T-cell (primary cell): ENCODE measurements at regions not wholly inside any gene's neighbourhood (a gene's known extent, or its start where the extent isn't known, plus 50 kb on each side); places are given as distances from the start of the nearest gene placed in this dataset.

Experiments
- ATAC-seq, 4 experiments: fragments of 200-7000 bp in 3 of 4; fragments of 150-1000 bp in 1 of 4; cut with Tn5 transposase; replicated peaks in 1 of 4; 1 replicate in 3 of 4; 2 replicates in 1 of 4; pipeline ENCODE4 v1.10.0; 2021; ENCODE audit warnings: moderate library complexity in 3 of 4, mild to moderate bottlenecking in 2 of 4, moderate number of reproducible peaks in 1 of 4
- CTCF ChIA-PET, 2 donors: fragments of 300-600 bp; sonication (Branson Sonifier 250); formaldehyde crosslinking; loops; one replicate each; lab custom pipeline; 2022; ENCODE audit warnings: antibody characterized with exemption in 2 of 2; lab: Charles Lee
- POLR2A ChIA-PET, 2 donors: fragments of 300-600 bp; sonication (Branson Sonifier 250); formaldehyde crosslinking; loops; one replicate each; lab custom pipeline; 2022; ENCODE audit warnings: antibody characterized with exemption in 2 of 2; lab: Charles Lee
- DNase-seq, 35 experiments: peaks; one replicate each; pipeline versions ENCODE4 v3.0.0 to v3.0.0-alpha.2; 2013 to 2023
- H3K27ac ChIP-seq: one replicate; pipeline ENCODE4 v1.5.1; 2013; ENCODE audit warnings: low read length
- H3K27me3 ChIP-seq, 2 experiments: replicated peaks in 1 of 2; 1 replicate in 1 of 2; 2 replicates in 1 of 2; pipeline versions ENCODE4 v1.6.1 to v1.7.0; 2013; ENCODE audit warnings: low read length in 1 of 2, mixed read lengths in 1 of 2; ENCODE audit not compliant: control insufficient read depth in 2 of 2, insufficient read depth in 2 of 2; ENCODE audit errors: extremely low read depth in 1 of 2
- H3K36me3 ChIP-seq, 2 donors: 1 replicate in 1 of 2; 2 replicates in 1 of 2; pipeline versions ENCODE4 v1.6.1 to v1.7.0; 2013; ENCODE audit warnings: low read length in 1 of 2; ENCODE audit not compliant: control insufficient read depth in 2 of 2, insufficient read depth in 1 of 2; ENCODE audit errors: extremely low read depth in 1 of 2
- H3K4me1 ChIP-seq, 2 experiments: 1 replicate in 1 of 2; 2 replicates in 1 of 2; pipeline versions ENCODE4 v1.6.1 to v1.7.0; 2013; ENCODE audit warnings: low read length in 2 of 2, mixed read lengths in 1 of 2; ENCODE audit not compliant: insufficient read depth in 2 of 2, control insufficient read depth in 1 of 2; ENCODE audit errors: extremely low read depth in 1 of 2
- H3K4me3 ChIP-seq, 2 donors: 1 replicate in 1 of 2; 2 replicates in 1 of 2; pipeline versions ENCODE4 v1.5.1 to v1.7.0; 2013; ENCODE audit warnings: mild to moderate bottlenecking in 2 of 2, low read length in 1 of 2, moderate library complexity in 1 of 2; ENCODE audit not compliant: control insufficient read depth in 1 of 2; ENCODE audit errors: extremely low read depth in 1 of 2
- H3K9me3 ChIP-seq: 2 replicates; pipeline ENCODE4 v1.7.0; 2013
- H3K27ac Mint-ChIP-seq, 2 donors: one replicate each; pipeline ENCODE4 v1.8.0; 2020 to 2021; ENCODE audit warnings: mild to moderate bottlenecking in 2 of 2, mixed read lengths in 2 of 2
- H3K27me3 Mint-ChIP-seq, 2 donors: one replicate each; pipeline ENCODE4 v1.8.0; 2021 to 2022; ENCODE audit warnings: mixed read lengths in 2 of 2
- H3K36me3 Mint-ChIP-seq: one replicate; pipeline ENCODE4 v1.8.0; 2021; ENCODE audit warnings: mixed read lengths
- H3K4me1 Mint-ChIP-seq, 3 donors: one replicate each; pipeline ENCODE4 v1.8.0; 2020 to 2022; ENCODE audit warnings: mixed read lengths in 3 of 3, mild to moderate bottlenecking in 1 of 3
- H3K4me3 Mint-ChIP-seq, 3 donors: one replicate each; pipeline ENCODE4 v1.8.0; 2020 to 2022; ENCODE audit warnings: mild to moderate bottlenecking in 3 of 3, mixed read lengths in 3 of 3, moderate library complexity in 3 of 3
- H3K9me3 Mint-ChIP-seq, 3 donors: one replicate each; pipeline ENCODE4 v1.8.0; 2020 to 2022; ENCODE audit warnings: mixed read lengths in 3 of 3
- WGBS: methylation state at CpG from one replicate; pipeline ENCODE4 v1.1.5; 2013; ENCODE audit warnings: missing lambda C conversion rate; ENCODE audit not compliant: insufficient coverage; 5-methylcytosine and 5-hydroxymethylcytosine counted together

DNA sequence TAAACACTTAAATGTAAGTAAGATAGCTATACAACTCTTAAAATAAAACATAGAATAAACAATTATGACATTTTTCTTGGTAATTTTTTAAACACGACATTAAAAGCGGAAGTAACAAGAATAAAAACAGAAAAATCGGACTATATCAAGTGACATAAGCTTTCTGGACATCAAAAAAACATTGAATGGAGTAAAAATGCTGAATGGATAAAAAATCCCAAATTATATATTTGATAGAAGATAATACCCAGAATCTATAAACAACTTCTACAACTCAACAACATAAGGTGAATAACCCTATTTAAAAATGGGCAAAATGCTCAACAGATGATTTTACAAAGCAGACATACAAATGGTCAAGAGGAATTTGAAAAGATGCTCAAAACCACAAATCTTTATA lies 1866.5 kb downstream of the TP53TG3F start:
- H3K4me1 ChIP-seq: no peaks in the 10 kb centered on the region
- Mint-ChIP-seq H3K27me3 (no peaks in the 10 kb centered on the region), H3K9me3 (peaks cover 13 to 39% (median 26%) of the 10 kb centered on the region in 3 donors), H3K4me3 (no peak overlapping the region), H3K36me3 (no peaks in the 10 kb centered on the region), H3K4me1 (no peaks in the 10 kb centered on the region), H3K27ac (no peak overlapping the region)
- POLR2A ChIA-PET: interaction anchor here in 1 of 2 donors (0.6 kb wide), 2 partner anchors 37 to 161 kb away, joined by 3 to 4 read pairs; no protein-coding TSS in a partner anchor
- DNase-seq: no peak
- H3K27me3 ChIP-seq: no peaks in the 10 kb centered on the region
- H3K36me3 ChIP-seq: no peaks in the 10 kb centered on the region
- no peak overlapping the region for H3K4me3 ChIP-seq
- no peak overlapping the region for H3K27ac ChIP-seq
- CTCF ChIA-PET: no interaction called here
- no peaks in the 10 kb centered on the region for H3K9me3 ChIP-seq
- no peak for ATAC-seq
- WGBS: no CpG with 5 or more reads among the region's 3 CpGs

GRCh38 chr16:35339337-35339736 lies 1879.9 kb downstream of the TP53TG3F start:
- Mint-ChIP-seq H3K36me3 (no peaks in the 10 kb centered on the region), H3K27ac (no peak overlapping the region), H3K4me3 (no peak overlapping the region), H3K9me3 (peaks cover 6 to 40% (median 15%) of the 10 kb centered on the region in 3 donors), H3K4me1 (no peaks in the 10 kb centered on the region), H3K27me3 (no peaks in the 10 kb centered on the region)
- ChIA-PET CTCF (no interaction called here), POLR2A (no interaction called here)
- Histone ChIP-seq H3K27me3 (no peaks in the 10 kb centered on the region), H3K27ac (no peak overlapping the region), H3K9me3 (no peaks in the 10 kb centered on the region), H3K4me3 (no peak overlapping the region), H3K4me1 (no peaks in the 10 kb centered on the region), H3K36me3 (no peaks in the 10 kb centered on the region)
- ATAC-seq (no peak), DNase-seq (no peak)

GRCh38 chr16:35342012-35342411 lies 1882.6 kb downstream of the TP53TG3F start:
- Mint-ChIP-seq H3K27me3 (no peaks in the 10 kb centered on the region), H3K36me3 (no peaks in the 10 kb centered on the region), H3K27ac (no peak overlapping the region), H3K4me3 (no peak overlapping the region), H3K4me1 (no peaks in the 10 kb centered on the region), H3K9me3 (peaks cover 3 to 41% (median 12%) of the 10 kb centered on the region in 3 donors)
- H3K36me3 ChIP-seq: no peaks in the 10 kb centered on the region
- ChIA-PET POLR2A (no interaction called here), CTCF (no interaction called here)
- H3K4me3 ChIP-seq: no peak overlapping the region
- DNase-seq (no peak), ATAC-seq (no peak)
- no peaks in the 10 kb centered on the region for H3K4me1 ChIP-seq
- no peaks in the 10 kb centered on the region for H3K27me3 ChIP-seq
- no CpG with 5 or more reads among the region's 4 CpGs for WGBS
- H3K27ac ChIP-seq: no peak overlapping the region
- no peaks in the 10 kb centered on the region for H3K9me3 ChIP-seq

DNA sequence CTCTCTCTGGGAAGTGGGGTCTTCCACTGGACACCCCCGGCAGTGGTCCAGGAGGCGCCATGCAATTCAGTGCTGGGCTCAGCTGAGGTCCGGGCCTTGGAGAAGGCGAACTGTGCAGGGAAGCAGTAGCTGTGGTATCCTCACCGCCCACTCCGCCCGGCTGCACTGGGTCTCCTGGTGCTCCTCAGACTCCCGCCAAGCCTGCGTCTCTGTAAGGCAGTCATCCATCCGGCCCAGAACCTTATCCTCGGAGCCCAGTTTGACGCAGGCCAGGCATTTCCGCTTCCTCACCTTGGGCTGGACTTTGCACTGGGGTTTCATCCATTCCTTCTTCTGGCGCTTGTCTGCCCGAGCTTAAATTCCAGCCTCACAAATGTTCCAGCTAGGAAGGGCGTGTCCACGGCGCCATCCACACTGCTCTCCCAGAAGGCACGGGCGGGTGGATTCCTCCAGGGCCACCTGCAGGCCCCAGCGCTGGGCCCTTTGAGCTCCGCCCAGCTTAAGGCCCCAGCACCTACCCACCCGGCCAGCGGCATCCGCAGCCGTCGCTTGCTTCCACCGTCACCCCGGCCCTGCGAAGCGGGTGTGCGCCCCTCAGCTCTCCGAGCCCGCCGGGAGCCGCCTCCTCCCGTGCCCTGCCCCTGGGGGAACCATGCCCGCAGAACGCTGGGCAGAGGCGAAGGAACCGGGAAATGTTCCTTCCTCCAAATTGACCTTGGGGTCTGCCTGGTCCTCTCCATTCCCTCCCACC lies 1884.8 kb downstream of the TP53TG3F start:
- WGBS: 74% methylated on average over 41 of the region's 41 CpGs
- Histone ChIP-seq H3K27ac (no peak overlapping the region), H3K4me3 (no peak overlapping the region), H3K36me3 (no peaks in the 10 kb centered on the region), H3K27me3 (no peaks in the 10 kb centered on the region), H3K9me3 (no peaks in the 10 kb centered on the region), H3K4me1 (no peaks in the 10 kb centered on the region)
- DNase-seq (no peak), ATAC-seq (no peak)
- Mint-ChIP-seq H3K27me3 (no peaks in the 10 kb centered on the region), H3K36me3 (no peaks in the 10 kb centered on the region), H3K9me3 (peaks cover 9 to 31% (median 17%) of the 10 kb centered on the region in 3 donors), H3K4me1 (no peaks in the 10 kb centered on the region), H3K27ac (no peak overlapping the region), H3K4me3 (no peak overlapping the region)
- ChIA-PET POLR2A (no interaction called here), CTCF (no interaction called here)

- H3K4me3 ChIP-seq: no peak overlapping the region
- no peak for DNase-seq
- H3K9me3 ChIP-seq: peaks cover 2% of the 10 kb centered on the region
- H3K27ac Mint-ChIP-seq: no peak overlapping the region
- H3K36me3 Mint-ChIP-seq: no peaks in the 10 kb centered on the region
- H3K27me3 Mint-ChIP-seq: no peaks in the 10 kb centered on the region
- ChIA-PET CTCF (no interaction called here), POLR2A (no interaction called here)
- no peaks in the 10 kb centered on the region for H3K4me1 ChIP-seq
- H3K27ac ChIP-seq: no peak overlapping the region
- H3K4me1 Mint-ChIP-seq: no peaks in the 10 kb centered on the region
- H3K4me3 Mint-ChIP-seq: no peak overlapping the region
- H3K36me3 ChIP-seq: no peaks in the 10 kb centered on the region
- WGBS: 57% methylated on average over 28 of the region's 29 CpGs
- no peaks in the 10 kb centered on the region for H3K27me3 ChIP-seq
- ATAC-seq: no peak
- H3K9me3 Mint-ChIP-seq: peaks cover 11 to 23% (median 18%) of the 10 kb centered on the region in 3 donors
These were observed 1893.0 kb downstream of the TP53TG3F start for GRCh38 chr16:35352431-35352830.

GRCh38 chr16:35363510-35363909 lies 1904.1 kb downstream of the TP53TG3F start:
- Mint-ChIP-seq H3K36me3 (no peaks in the 10 kb centered on the region), H3K27me3 (no peaks in the 10 kb centered on the region), H3K4me1 (no peaks in the 10 kb centered on the region), H3K9me3 (peaks cover 22 to 35% (median 28%) of the 10 kb centered on the region in 3 donors), H3K27ac (no peak overlapping the region), H3K4me3 (no peak overlapping the region)
- ChIA-PET POLR2A (interaction anchor here in 1 of 2 donors (0.6 kb wide), 1 partner anchor 37 kb away, joined by 4 read pairs; no protein-coding TSS in a partner anchor), CTCF (no interaction called here)
- H3K27ac ChIP-seq: no peak overlapping the region
- DNase-seq (no peak), ATAC-seq (no peak)
- no peaks in the 10 kb centered on the region for H3K36me3 ChIP-seq
- H3K4me1 ChIP-seq: no peaks in the 10 kb centered on the region
- H3K9me3 ChIP-seq: peaks cover 2% of the 10 kb centered on the region
- no peak overlapping the region for H3K4me3 ChIP-seq
- no peaks in the 10 kb centered on the region for H3K27me3 ChIP-seq
- WGBS: 59% methylated on average over 2 of the region's 3 CpGs
